GM21576 (cell line): ENCODE measurements at regions not wholly inside any gene's neighbourhood (a gene's known extent, or its start where the extent isn't known, plus 50 kb on each side); places are given as distances from the start of the nearest gene placed in this dataset.

ENCODE experiments used
- ATAC-seq: cut with Tn5 transposase; IDR thresholded peaks from one replicate; pipeline ENCODE4 v1.9.1; 2021; ENCODE audit warnings: mild to moderate bottlenecking, moderate library complexity; ENCODE audit not compliant: unreplicated experiment

- ATAC-seq = no peak
These were observed 767.5 kb upstream of the ROBO1 start for GRCh38 chr3:80535286-80535685.

GRCh38 chr3:80533553-80533952 lies 765.8 kb upstream of the ROBO1 start:
- ATAC-seq = no peak

GRCh38 chr3:80526153-80526552 lies 758.4 kb upstream of the ROBO1 start:
- ATAC-seq = no peak

GRCh38 chr3:80521081-80521480 lies 753.3 kb upstream of the ROBO1 start:
- no peak for ATAC-seq

GRCh38 chr3:80519436-80519835 lies 751.6 kb upstream of the ROBO1 start:
- no peak for ATAC-seq

- ATAC-seq = no peak
These were observed 728.7 kb upstream of the ROBO1 start for GRCh38 chr3:80496452-80496851.

GRCh38 chr3:80492162-80492561 lies 724.4 kb upstream of the ROBO1 start:
- no peak for ATAC-seq

- ATAC-seq = no peak
These were observed 705.2 kb upstream of the ROBO1 start for GRCh38 chr3:80472961-80473360.

GRCh38 chr3:80472459-80472858 lies 704.7 kb upstream of the ROBO1 start:
- no peak for ATAC-seq

- ATAC-seq = no peak
These were observed 702.6 kb upstream of the ROBO1 start for GRCh38 chr3:80470433-80470832.

GRCh38 chr3:80465746-80466145 lies 697.9 kb upstream of the ROBO1 start:
- no peak for ATAC-seq

GRCh38 chr3:80451393-80451792 lies 683.6 kb upstream of the ROBO1 start:
- ATAC-seq = no peak

GRCh38 chr3:80445641-80446040 lies 677.8 kb upstream of the ROBO1 start:
- no peak for ATAC-seq

GRCh38 chr3:80445053-80445452 lies 677.3 kb upstream of the ROBO1 start:
- ATAC-seq = no peak

GRCh38 chr3:80439490-80439889 lies 671.7 kb upstream of the ROBO1 start:
- ATAC-seq = no peak

- ATAC-seq = no peak
These were observed 666.6 kb upstream of the ROBO1 start for GRCh38 chr3:80434366-80434765.

- no peak for ATAC-seq
These were observed 657.2 kb upstream of the ROBO1 start for GRCh38 chr3:80424951-80425350.

- ATAC-seq = no peak
These were observed 640.4 kb upstream of the ROBO1 start for GRCh38 chr3:80408030-80408721.

- no peak for ATAC-seq
These were observed 637.8 kb upstream of the ROBO1 start for GRCh38 chr3:80405618-80406017.

GRCh38 chr3:80395023-80395422 lies 627.2 kb upstream of the ROBO1 start:
- ATAC-seq = no peak

GRCh38 chr3:80391573-80391972 lies 623.8 kb upstream of the ROBO1 start:
- ATAC-seq = no peak

- no peak for ATAC-seq
These were observed 617.0 kb upstream of the ROBO1 start for GRCh38 chr3:80384811-80385210.

- ATAC-seq = no peak
These were observed 606.6 kb upstream of the ROBO1 start for GRCh38 chr3:80374423-80374822.
